ENCODE measurements at regions not wholly inside any gene's neighbourhood (a gene's known extent, or its start where the extent isn't known, plus 50 kb on each side); places are given as distances from the start of the nearest gene placed in this dataset.

- no peak for DNase-seq
Observed at GRCh38 chr20:61185181-61185580, 66.9 kb upstream of the CDH4 start.

- no peak for DNase-seq
Observed at GRCh38 chr20:61185841-61186601, 66.0 kb upstream of the CDH4 start.

- DNase-seq = peak in 1 of 2 donors; percentile 25
Observed at GRCh38 chr20:61186771-61187472, 65.1 kb upstream of the CDH4 start.

GRCh38 chr20:61189534-61189933, 62.5 kb upstream of the CDH4 start:
- DNase-seq = no peak

GRCh38 chr20:61191096-61191495, 61.0 kb upstream of the CDH4 start:
- no peak for DNase-seq

GRCh38 chr20:61192337-61192950, 59.6 kb upstream of the CDH4 start:
- no peak for DNase-seq

GRCh38 chr20:61193164-61193563, 58.9 kb upstream of the CDH4 start:
- no peak for DNase-seq
